ENCODE measurements at regions not wholly inside any gene's neighbourhood (a gene's known extent, or its start where the extent isn't known, plus 50 kb on each side); places are given as distances from the start of the nearest gene placed in this dataset.

- DNase-seq = no peak
- no peaks in the 10 kb centered on the region for H3K4me1 ChIP-seq (ENCODE audit: control insufficient read depth, insufficient read depth, low read length)
- WGBS (ENCODE audit: insufficient coverage, low lambda C conversion rate) = no CpG with 5 or more reads among the region's 4 CpGs
- H3K36me3 ChIP-seq (ENCODE audit: control insufficient read depth, insufficient read depth, low read length) = no peaks in the 10 kb centered on the region
- no peaks in the 10 kb centered on the region for H3K27me3 ChIP-seq (ENCODE audit: control insufficient read depth, insufficient read depth, low read length)
- H3K4me3 ChIP-seq (ENCODE audit: low read length) = no peak overlapping the region
- H3K27ac ChIP-seq (ENCODE audit: low read length) = no peak overlapping the region
- no peaks in the 10 kb centered on the region for H3K9me3 ChIP-seq (ENCODE audit: control insufficient read depth, low read depth, low read length)
Observed at GRCh38 chr3:181966393-181966792, 254.7 kb downstream of the SOX2 start.

- no peak for DNase-seq
- no peaks in the 10 kb centered on the region for H3K9me3 ChIP-seq (ENCODE audit: control insufficient read depth, low read depth, low read length)
- H3K27me3 ChIP-seq (ENCODE audit: control insufficient read depth, insufficient read depth, low read length) = peaks cover 2% of the 10 kb centered on the region
- H3K4me1 ChIP-seq (ENCODE audit: control insufficient read depth, insufficient read depth, low read length) = no peaks in the 10 kb centered on the region
- WGBS (ENCODE audit: insufficient coverage, low lambda C conversion rate) = 72% methylated on average over 2 of the region's 3 CpGs
- H3K36me3 ChIP-seq (ENCODE audit: control insufficient read depth, insufficient read depth, low read length) = no peaks in the 10 kb centered on the region
- H3K4me3 ChIP-seq (ENCODE audit: low read length) = no peak overlapping the region
- no peak overlapping the region for H3K27ac ChIP-seq (ENCODE audit: low read length)
Observed at GRCh38 chr3:181969925-181970324, 258.2 kb downstream of the SOX2 start.

- H3K4me3 ChIP-seq (ENCODE audit: low read length) = no peak overlapping the region
- no peak for DNase-seq
- WGBS (ENCODE audit: insufficient coverage, low lambda C conversion rate) = 100% methylated on average over 1 of the region's 2 CpGs
Observed at GRCh38 chr3:181971424-181971823, 259.7 kb downstream of the SOX2 start.

GRCh38 chr3:181974198-181974597, 262.5 kb downstream of the SOX2 start:
- no CpG with 5 or more reads among the region's 2 CpGs for WGBS (ENCODE audit: insufficient coverage, low lambda C conversion rate)
- H3K9me3 ChIP-seq (ENCODE audit: control insufficient read depth, low read depth, low read length) = no peaks in the 10 kb centered on the region
- H3K36me3 ChIP-seq (ENCODE audit: control insufficient read depth, insufficient read depth, low read length) = no peaks in the 10 kb centered on the region
- DNase-seq = no peak
- H3K4me1 ChIP-seq (ENCODE audit: control insufficient read depth, insufficient read depth, low read length) = no peaks in the 10 kb centered on the region
- H3K27me3 ChIP-seq (ENCODE audit: control insufficient read depth, insufficient read depth, low read length) = peaks cover 2% of the 10 kb centered on the region
- no peak overlapping the region for H3K4me3 ChIP-seq (ENCODE audit: low read length)
- H3K27ac ChIP-seq (ENCODE audit: low read length) = no peak overlapping the region

More at GRCh38 chr3:181971424-181971823, 259.7 kb downstream of the SOX2 start:
- Histone ChIP-seq H3K27me3 (ENCODE audit: control insufficient read depth, insufficient read depth, low read length) (peaks cover 2% of the 10 kb centered on the region), H3K9me3 (ENCODE audit: control insufficient read depth, low read depth, low read length) (no peaks in the 10 kb centered on the region), H3K4me1 (ENCODE audit: control insufficient read depth, insufficient read depth, low read length) (no peaks in the 10 kb centered on the region), H3K36me3 (ENCODE audit: control insufficient read depth, insufficient read depth, low read length) (no peaks in the 10 kb centered on the region), H3K27ac (ENCODE audit: low read length) (no peak overlapping the region)

- no CpG with 5 or more reads among the region's 1 CpG for WGBS (ENCODE audit: insufficient coverage, low lambda C conversion rate)
- H3K4me1 ChIP-seq (ENCODE audit: control insufficient read depth, insufficient read depth, low read length) = no peaks in the 10 kb centered on the region
- H3K9me3 ChIP-seq (ENCODE audit: control insufficient read depth, low read depth, low read length) = no peaks in the 10 kb centered on the region
- DNase-seq = no peak
- no peaks in the 10 kb centered on the region for H3K36me3 ChIP-seq (ENCODE audit: control insufficient read depth, insufficient read depth, low read length)
- no peak overlapping the region for H3K4me3 ChIP-seq (ENCODE audit: low read length)
- no peak overlapping the region for H3K27ac ChIP-seq (ENCODE audit: low read length)
- peaks cover 2% of the 10 kb centered on the region for H3K27me3 ChIP-seq (ENCODE audit: control insufficient read depth, insufficient read depth, low read length)
Observed at GRCh38 chr3:181976526-181976925, 264.8 kb downstream of the SOX2 start.

GRCh38 chr3:181985386-181985785, 273.7 kb downstream of the SOX2 start:
- DNase-seq = no peak
- Histone ChIP-seq H3K36me3 (ENCODE audit: control insufficient read depth, insufficient read depth, low read length) (no peaks in the 10 kb centered on the region), H3K4me1 (ENCODE audit: control insufficient read depth, insufficient read depth, low read length) (no peaks in the 10 kb centered on the region), H3K27ac (ENCODE audit: low read length) (no peak overlapping the region), H3K27me3 (ENCODE audit: control insufficient read depth, insufficient read depth, low read length) (peaks cover 2% of the 10 kb centered on the region), H3K4me3 (ENCODE audit: low read length) (no peak overlapping the region), H3K9me3 (ENCODE audit: control insufficient read depth, low read depth, low read length) (no peaks in the 10 kb centered on the region)
- 80% methylated on average over 1 of the region's 2 CpGs for WGBS (ENCODE audit: insufficient coverage, low lambda C conversion rate)

- H3K27me3 ChIP-seq (ENCODE audit: control insufficient read depth, insufficient read depth, low read length) = peaks cover 2% of the 10 kb centered on the region
- peak in 1 of 2 donors; percentile 19 for DNase-seq
- no peak overlapping the region for H3K27ac ChIP-seq (ENCODE audit: low read length)
- no peak overlapping the region for H3K4me3 ChIP-seq (ENCODE audit: low read length)
- no peaks in the 10 kb centered on the region for H3K36me3 ChIP-seq (ENCODE audit: control insufficient read depth, insufficient read depth, low read length)
- H3K4me1 ChIP-seq (ENCODE audit: control insufficient read depth, insufficient read depth, low read length) = no peaks in the 10 kb centered on the region
- no peaks in the 10 kb centered on the region for H3K9me3 ChIP-seq (ENCODE audit: control insufficient read depth, low read depth, low read length)
- no CpG with 5 or more reads among the region's 4 CpGs for WGBS (ENCODE audit: insufficient coverage, low lambda C conversion rate)
Observed at GRCh38 chr3:181987736-181988135, 276.0 kb downstream of the SOX2 start.

- Histone ChIP-seq H3K27me3 (ENCODE audit: control insufficient read depth, insufficient read depth, low read length) (no peaks in the 10 kb centered on the region), H3K9me3 (ENCODE audit: control insufficient read depth, low read depth, low read length) (no peaks in the 10 kb centered on the region), H3K27ac (ENCODE audit: low read length) (no peak overlapping the region), H3K36me3 (ENCODE audit: control insufficient read depth, insufficient read depth, low read length) (no peaks in the 10 kb centered on the region), H3K4me1 (ENCODE audit: control insufficient read depth, insufficient read depth, low read length) (no peaks in the 10 kb centered on the region), H3K4me3 (ENCODE audit: low read length) (no peak overlapping the region)
- 100% methylated on average over 1 of the region's 4 CpGs for WGBS (ENCODE audit: insufficient coverage, low lambda C conversion rate)
- peak in 1 of 2 donors; percentile 6 for DNase-seq
Observed at GRCh38 chr3:181998828-181999227, 287.1 kb downstream of the SOX2 start.

GRCh38 chr3:181999314-181999713, 287.6 kb downstream of the SOX2 start:
- no peaks in the 10 kb centered on the region for H3K4me1 ChIP-seq (ENCODE audit: control insufficient read depth, insufficient read depth, low read length)
- no peaks in the 10 kb centered on the region for H3K27me3 ChIP-seq (ENCODE audit: control insufficient read depth, insufficient read depth, low read length)
- no peaks in the 10 kb centered on the region for H3K36me3 ChIP-seq (ENCODE audit: control insufficient read depth, insufficient read depth, low read length)
- WGBS (ENCODE audit: insufficient coverage, low lambda C conversion rate) = 100% methylated on average over 2 of the region's 6 CpGs
- no peak for DNase-seq
- H3K4me3 ChIP-seq (ENCODE audit: low read length) = no peak overlapping the region
- no peaks in the 10 kb centered on the region for H3K9me3 ChIP-seq (ENCODE audit: control insufficient read depth, low read depth, low read length)
- no peak overlapping the region for H3K27ac ChIP-seq (ENCODE audit: low read length)

GRCh38 chr3:182000447-182000846, 288.7 kb downstream of the SOX2 start:
- no peak overlapping the region for H3K4me3 ChIP-seq (ENCODE audit: low read length)
- no peaks in the 10 kb centered on the region for H3K4me1 ChIP-seq (ENCODE audit: control insufficient read depth, insufficient read depth, low read length)
- no peaks in the 10 kb centered on the region for H3K9me3 ChIP-seq (ENCODE audit: control insufficient read depth, low read depth, low read length)
- no peak overlapping the region for H3K27ac ChIP-seq (ENCODE audit: low read length)
- DNase-seq = no peak
- WGBS (ENCODE audit: insufficient coverage, low lambda C conversion rate) = no CpG with 5 or more reads among the region's 5 CpGs
- H3K27me3 ChIP-seq (ENCODE audit: control insufficient read depth, insufficient read depth, low read length) = no peaks in the 10 kb centered on the region
- no peaks in the 10 kb centered on the region for H3K36me3 ChIP-seq (ENCODE audit: control insufficient read depth, insufficient read depth, low read length)

GRCh38 chr3:182005219-182005618, 293.5 kb downstream of the SOX2 start:
- no peak for DNase-seq
- no peaks in the 10 kb centered on the region for H3K9me3 ChIP-seq (ENCODE audit: control insufficient read depth, low read depth, low read length)
- H3K27ac ChIP-seq (ENCODE audit: low read length) = no peak overlapping the region
- no peak overlapping the region for H3K4me3 ChIP-seq (ENCODE audit: low read length)
- no CpG with 5 or more reads among the region's 3 CpGs for WGBS (ENCODE audit: insufficient coverage, low lambda C conversion rate)
- H3K4me1 ChIP-seq (ENCODE audit: control insufficient read depth, insufficient read depth, low read length) = no peaks in the 10 kb centered on the region
- H3K27me3 ChIP-seq (ENCODE audit: control insufficient read depth, insufficient read depth, low read length) = no peaks in the 10 kb centered on the region
- H3K36me3 ChIP-seq (ENCODE audit: control insufficient read depth, insufficient read depth, low read length) = no peaks in the 10 kb centered on the region
